HUES64 (cell line): ENCODE measurements at regions not wholly inside any gene's neighbourhood (a gene's known extent, or its start where the extent isn't known, plus 50 kb on each side); places are given as distances from the start of the nearest gene placed in this dataset.

Experiments used
- H3K27ac ChIP-seq: 2 replicates; pipeline ENCODE4 v1.7.0; 2013; ENCODE audit warnings: low read depth, low read length, inconsistent platforms
- H3K27me3 ChIP-seq: 2 replicates; pipeline ENCODE4 v1.6.1; 2013; ENCODE audit warnings: mild to moderate bottlenecking, low read length; ENCODE audit not compliant: insufficient read depth
- H3K36me3 ChIP-seq: 2 replicates; pipeline ENCODE4 v1.6.1; 2013; ENCODE audit warnings: mild to moderate bottlenecking, low read length; ENCODE audit not compliant: insufficient read depth
- H3K4me1 ChIP-seq: 2 replicates; pipeline ENCODE4 v1.6.1; 2013; ENCODE audit warnings: mild to moderate bottlenecking, low read length, moderate library complexity; ENCODE audit not compliant: insufficient read depth
- H3K4me3 ChIP-seq: 2 replicates; pipeline ENCODE4 v1.5.1; 2013; ENCODE audit warnings: mild to moderate bottlenecking, low read length, moderate library complexity
- H3K9ac ChIP-seq: 2 replicates; pipeline ENCODE4 v1.6.1; 2013; ENCODE audit warnings: mild to moderate bottlenecking, low read depth, low read length
- H3K9me3 ChIP-seq: 2 replicates; pipeline ENCODE4 v1.6.1; 2013; ENCODE audit warnings: low read depth, low read length; ENCODE audit not compliant: insufficient read depth
- WGBS: fragments of 150-250, 120-280 bp; methylation state at CpG from one replicate; pipeline ENCODE4 v1.1.7; 2013; ENCODE audit warnings: missing lambda C conversion rate; 5-methylcytosine and 5-hydroxymethylcytosine counted together

- whole genome bisulfite sequencing, result 87% methylated on average over 10 of the region's 11 CpGs
- Histone ChIP-seq H3K4me1 (peaks cover 25% of the 10 kb centered on the region), H3K9me3 (peaks cover 4% of the 10 kb centered on the region; the same call in 1 of the 2 replicates), H3K36me3 (no peaks in the 10 kb centered on the region), H3K4me3 (no peak overlapping the region), H3K27ac (no peak overlapping the region), H3K27me3 (0 out of 2 replicates have a peak, but pooled peaks cover 2% of the 10 kb centered on the region), H3K9ac (no peak overlapping the region)
Observed at GRCh38 chr16:54460263-54460860, 173.8 kb upstream of the IRX3 start.

GRCh38 chr16:54459509-54460262, 173.1 kb upstream of the IRX3 start:
- no peak overlapping the region for H3K27ac ChIP-seq
- H3K9me3 ChIP-seq, result peaks cover 3% of the 10 kb centered on the region; the same call in 1 of the 2 replicates
- no peak overlapping the region for H3K4me3 ChIP-seq
- 0 out of 2 replicates have a peak, but pooled peaks cover 2% of the 10 kb centered on the region for H3K27me3 ChIP-seq
- WGBS, result 94% methylated on average over 12 of the region's 13 CpGs
- H3K9ac ChIP-seq, result no peak overlapping the region
- H3K36me3 ChIP-seq, result no peaks in the 10 kb centered on the region
- H3K4me1 ChIP-seq, result peaks cover 29% of the 10 kb centered on the region

GRCh38 chr16:54458923-54459322, 172.3 kb upstream of the IRX3 start:
- 100% methylated on average over 1 of the region's 1 CpG for WGBS
- Histone ChIP-seq H3K4me1 (peaks cover 29% of the 10 kb centered on the region), H3K9ac (no peak overlapping the region), H3K36me3 (no peaks in the 10 kb centered on the region), H3K27me3 (0 out of 2 replicates have a peak, but pooled peaks cover 2% of the 10 kb centered on the region), H3K27ac (no peak overlapping the region), H3K9me3 (no peaks in the 10 kb centered on the region), H3K4me3 (no peak overlapping the region)

- H3K27me3 ChIP-seq, result 0 out of 2 replicates have a peak, but pooled peaks cover 2% of the 10 kb centered on the region
- H3K36me3 ChIP-seq, result no peaks in the 10 kb centered on the region
- no peaks in the 10 kb centered on the region for H3K9me3 ChIP-seq
- H3K4me3 ChIP-seq, result no peak overlapping the region
- H3K9ac ChIP-seq, result no peak overlapping the region
- WGBS, result 77% methylated on average over 4 of the region's 4 CpGs
- H3K27ac ChIP-seq, result no peak overlapping the region
- peaks cover 18% of the 10 kb centered on the region for H3K4me1 ChIP-seq
Observed at GRCh38 chr16:54456291-54456690, 169.7 kb upstream of the IRX3 start.

DNA sequence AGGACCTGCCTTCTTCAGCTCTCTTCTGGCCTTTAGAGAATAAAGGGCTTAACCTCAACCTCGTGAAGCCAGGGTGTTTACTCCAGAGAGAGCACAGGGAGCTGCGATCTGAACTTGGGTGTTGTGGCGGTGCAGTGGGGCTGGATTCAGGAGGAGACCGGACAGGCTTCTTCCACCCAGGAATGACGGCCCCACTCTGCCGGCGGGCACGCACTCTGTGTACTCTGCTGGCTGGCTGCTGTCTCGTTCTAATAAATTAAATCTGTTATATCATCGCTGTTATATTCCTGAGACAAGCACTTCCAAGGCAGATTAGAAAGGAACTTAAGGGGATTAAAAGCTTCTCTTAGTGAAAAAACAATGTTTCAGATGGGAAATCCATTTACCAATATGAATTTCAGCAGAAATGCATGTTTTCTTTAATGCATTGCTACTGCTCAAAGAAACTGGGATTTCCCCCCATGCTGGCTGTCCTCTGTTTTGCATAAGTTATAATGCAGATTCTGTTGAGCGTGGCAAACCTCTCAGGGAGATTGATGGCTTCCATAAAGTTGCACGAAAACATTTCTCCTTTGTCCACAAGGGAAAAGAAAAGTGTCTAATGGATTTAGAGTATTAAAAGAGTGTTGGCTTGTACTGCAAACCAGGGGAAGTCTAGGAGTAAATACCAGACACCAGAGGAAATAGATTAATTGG, 168.6 kb upstream of the IRX3 start:
- WGBS, result 91% methylated on average over 12 of the region's 12 CpGs
- H3K4me1 ChIP-seq, result peaks cover 13% of the 10 kb centered on the region
- H3K9ac ChIP-seq, result no peak overlapping the region
- no peak overlapping the region for H3K4me3 ChIP-seq
- H3K36me3 ChIP-seq, result no peaks in the 10 kb centered on the region
- no peaks in the 10 kb centered on the region for H3K9me3 ChIP-seq
- 0 out of 2 replicates have a peak, but pooled peaks cover 2% of the 10 kb centered on the region for H3K27me3 ChIP-seq
- no peak overlapping the region for H3K27ac ChIP-seq

DNA sequence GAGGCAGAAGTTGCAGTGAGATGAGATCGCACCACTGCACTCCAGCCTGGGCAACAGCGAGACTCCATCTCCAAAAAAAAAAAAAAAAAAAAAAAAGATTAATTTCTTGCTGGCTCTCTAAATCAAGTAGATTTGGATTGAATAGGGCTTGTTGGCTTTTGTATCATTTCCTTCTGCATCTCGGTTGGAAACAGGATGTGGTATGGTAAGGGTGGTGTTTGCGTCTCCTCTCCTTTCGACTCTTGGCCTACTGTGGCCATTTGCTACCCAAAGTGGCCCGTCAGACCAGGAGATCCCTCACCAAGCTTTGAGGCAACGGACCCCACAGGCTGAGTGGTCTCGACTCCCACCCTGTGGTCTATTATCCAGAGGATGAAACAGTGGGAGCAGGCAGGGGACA, 168.0 kb upstream of the IRX3 start:
- 92% methylated on average over 7 of the region's 8 CpGs for WGBS
- H3K36me3 ChIP-seq, result no peaks in the 10 kb centered on the region
- H3K9me3 ChIP-seq, result no peaks in the 10 kb centered on the region
- peaks cover 8% of the 10 kb centered on the region for H3K4me1 ChIP-seq
- no peak overlapping the region for H3K4me3 ChIP-seq
- H3K27ac ChIP-seq, result no peak overlapping the region
- H3K9ac ChIP-seq, result no peak overlapping the region
- 0 out of 2 replicates have a peak, but pooled peaks cover 2% of the 10 kb centered on the region for H3K27me3 ChIP-seq

DNA sequence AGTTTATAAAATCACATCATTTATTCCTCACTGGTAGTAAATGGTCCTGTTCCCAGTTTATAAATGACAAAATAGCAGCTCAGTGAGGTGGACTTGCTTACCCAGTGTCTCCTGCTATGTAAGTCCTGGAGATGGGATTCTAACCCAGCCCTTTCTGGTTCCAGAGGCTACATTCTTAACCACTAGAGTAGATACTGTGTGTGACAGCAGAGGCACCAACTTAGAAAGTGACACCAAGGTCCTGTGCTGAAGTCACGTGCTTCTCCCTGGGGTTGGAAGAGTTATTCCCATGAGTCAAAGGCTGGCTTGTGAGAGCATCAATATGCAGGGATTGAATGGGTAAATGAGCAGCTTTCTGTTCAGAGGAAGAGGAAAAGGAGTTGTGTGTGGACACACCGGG, 167.3 kb upstream of the IRX3 start:
- Histone ChIP-seq H3K4me1 (peaks cover 6% of the 10 kb centered on the region; the same call in 1 of the 2 replicates), H3K36me3 (no peaks in the 10 kb centered on the region), H3K27me3 (0 out of 2 replicates have a peak, but pooled peaks cover 2% of the 10 kb centered on the region), H3K27ac (no peak overlapping the region), H3K4me3 (no peak overlapping the region), H3K9me3 (no peaks in the 10 kb centered on the region), H3K9ac (no peak overlapping the region)
- 96% methylated on average over 2 of the region's 2 CpGs for WGBS

- no peak overlapping the region for H3K27ac ChIP-seq
- 86% methylated on average over 20 of the region's 20 CpGs for WGBS
Observed at GRCh38 chr16:54447576-54448440, 161.2 kb upstream of the IRX3 start.

GRCh38 chr16:54446639-54447038, 160.1 kb upstream of the IRX3 start:
- H3K36me3 ChIP-seq, result no peaks in the 10 kb centered on the region
- 93% methylated on average over 10 of the region's 10 CpGs for WGBS
- H3K4me3 ChIP-seq, result no peak overlapping the region
- no peak overlapping the region for H3K9ac ChIP-seq
- H3K4me1 ChIP-seq, result 0 out of 2 replicates have a peak, but pooled peaks cover 3% of the 10 kb centered on the region
- H3K27me3 ChIP-seq, result no peaks in the 10 kb centered on the region
- H3K9me3 ChIP-seq, result peaks cover 12% of the 10 kb centered on the region
- H3K27ac ChIP-seq, result no peak overlapping the region

More at GRCh38 chr16:54447576-54448440, 161.2 kb upstream of the IRX3 start:
- H3K9me3 ChIP-seq, result peaks cover 12% of the 10 kb centered on the region
- H3K4me3 ChIP-seq, result no peak overlapping the region
- no peaks in the 10 kb centered on the region for H3K27me3 ChIP-seq
- no peaks in the 10 kb centered on the region for H3K36me3 ChIP-seq
- H3K9ac ChIP-seq, result no peak overlapping the region
- H3K4me1 ChIP-seq, result 0 out of 2 replicates have a peak, but pooled peaks cover 3% of the 10 kb centered on the region

DNA sequence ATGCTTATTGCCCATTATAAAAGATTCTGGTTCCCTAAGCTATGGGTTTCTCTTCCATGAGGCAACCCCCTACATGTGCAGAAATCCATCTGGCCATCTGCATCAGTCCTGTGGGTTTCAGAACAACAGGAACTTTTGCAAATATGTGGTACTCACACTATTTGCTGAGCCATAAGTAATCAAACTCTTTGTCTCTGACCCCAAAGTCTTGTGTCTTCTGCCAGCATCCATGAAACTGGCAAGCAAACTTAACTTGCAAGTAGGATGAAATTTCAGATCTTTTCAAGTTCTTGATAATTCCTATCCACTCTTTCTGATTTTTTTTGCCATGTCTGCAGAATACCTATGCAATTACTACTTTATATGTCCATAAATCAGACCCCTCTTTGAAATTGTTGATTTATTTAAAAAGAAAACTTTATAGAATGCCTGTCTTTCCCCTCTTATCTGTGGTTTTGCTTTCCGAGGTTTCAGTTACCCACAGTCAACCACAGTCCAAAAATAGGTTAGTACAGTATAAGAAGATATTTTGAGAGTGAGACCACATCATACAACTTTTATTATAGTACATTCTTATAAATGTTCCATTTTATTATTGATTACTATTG, 158.4 kb upstream of the IRX3 start:
- H3K27me3 ChIP-seq, result no peaks in the 10 kb centered on the region
- no CpG with 5 or more reads among the region's 1 CpG for WGBS
- 0 out of 2 replicates have a peak, but pooled peaks cover 3% of the 10 kb centered on the region for H3K4me1 ChIP-seq
- H3K36me3 ChIP-seq, result no peaks in the 10 kb centered on the region
- H3K27ac ChIP-seq, result no peak overlapping the region
- H3K9me3 ChIP-seq, result peaks cover 12% of the 10 kb centered on the region
- no peak overlapping the region for H3K9ac ChIP-seq
- no peak overlapping the region for H3K4me3 ChIP-seq
